ENCODE measurements at regions not wholly inside any gene's neighbourhood (a gene's known extent, or its start where the extent isn't known, plus 50 kb on each side); places are given as distances from the start of the nearest gene placed in this dataset.
A peak's percentile ranks its signal among the peaks of the same experiment; 100 is the strongest.

DNA sequence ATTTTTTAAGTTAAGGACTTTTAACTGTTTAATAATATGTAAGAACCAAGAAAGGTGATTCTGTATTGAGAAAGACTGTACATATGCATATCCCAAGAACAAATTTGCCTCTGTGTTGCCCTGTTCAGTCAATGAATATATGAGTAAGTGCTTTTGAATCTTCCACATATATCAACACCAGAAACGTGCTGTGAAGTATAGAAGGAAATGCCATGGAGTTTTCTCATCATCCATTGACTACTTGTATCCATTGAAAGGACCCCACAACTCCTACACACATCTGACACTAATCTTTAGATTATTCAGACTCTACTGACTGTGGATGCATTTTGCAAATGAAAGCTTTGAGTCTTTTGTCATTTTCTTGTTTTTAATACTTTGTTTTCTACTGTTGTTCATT lies 366.9 kb downstream of the S1PR1 start:
- H3K4me1 ChIP-seq (ENCODE audit: control insufficient read depth, insufficient read depth, low read length) = peaks cover 3% of the 10 kb centered on the region

DNA sequence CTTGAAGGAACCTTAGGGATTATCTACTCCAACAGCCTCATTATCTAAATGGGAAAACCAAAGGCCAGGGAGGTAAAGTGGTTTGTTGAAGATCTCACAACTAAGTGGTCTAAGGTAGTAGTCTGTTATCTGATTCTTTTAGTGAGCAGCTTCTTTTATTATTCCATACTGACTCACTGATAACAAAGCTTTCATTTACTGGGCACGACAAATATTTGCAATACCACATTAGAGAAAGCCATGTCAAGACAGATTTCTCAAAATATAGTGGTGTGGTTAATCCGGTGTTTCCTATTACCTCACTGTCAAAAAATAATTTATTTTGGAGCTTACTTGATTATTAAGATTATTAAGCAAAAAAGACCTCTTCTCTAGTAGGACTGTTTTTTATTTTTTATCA lies 369.1 kb downstream of the S1PR1 start:
- Histone ChIP-seq H3K4me1 (ENCODE audit: control insufficient read depth, insufficient read depth, low read length) (peaks cover 3% of the 10 kb centered on the region), H3K36me3 (ENCODE audit: control insufficient read depth, insufficient read depth, low read length) (no peaks in the 10 kb centered on the region), H3K9ac (ENCODE audit: low read depth, low read length) (no peak overlapping the region), H3K27me3 (ENCODE audit: control insufficient read depth, insufficient read depth, low read length) (no peaks in the 10 kb centered on the region), H3K9me3 (ENCODE audit: control insufficient read depth, insufficient read depth, low read length) (no peaks in the 10 kb centered on the region), H3K4me3 (ENCODE audit: low read depth, low read length) (no peak overlapping the region)

More for the DNA sequence above, 366.9 kb downstream of the S1PR1 start:
- H3K4me3 ChIP-seq (ENCODE audit: low read depth, low read length) = no peak overlapping the region
- H3K9ac ChIP-seq (ENCODE audit: low read depth, low read length) = no peak overlapping the region
- no peaks in the 10 kb centered on the region for H3K27me3 ChIP-seq (ENCODE audit: control insufficient read depth, insufficient read depth, low read length)
- no peaks in the 10 kb centered on the region for H3K36me3 ChIP-seq (ENCODE audit: control insufficient read depth, insufficient read depth, low read length)
- no peaks in the 10 kb centered on the region for H3K9me3 ChIP-seq (ENCODE audit: control insufficient read depth, insufficient read depth, low read length)

DNA sequence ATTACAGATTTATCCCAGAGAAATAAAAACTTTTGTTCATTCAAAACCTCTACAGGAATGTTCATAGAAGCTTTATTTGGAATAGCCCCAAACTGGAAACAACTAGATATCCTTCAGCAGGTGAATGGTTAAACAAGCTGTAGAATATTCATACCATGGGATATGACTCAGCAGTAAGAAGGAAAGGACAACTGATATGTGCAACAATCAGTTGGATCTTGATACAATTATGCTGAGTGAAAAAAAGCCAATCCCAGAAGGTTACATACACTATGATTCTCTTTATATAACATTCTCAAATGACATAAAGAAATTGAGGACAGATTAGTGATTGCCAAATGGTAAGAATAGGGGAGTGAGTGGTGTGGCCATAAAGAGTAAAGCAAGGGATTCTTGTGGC lies 376.7 kb downstream of the S1PR1 start:
- Histone ChIP-seq H3K27me3 (ENCODE audit: control insufficient read depth, insufficient read depth, low read length) (no peaks in the 10 kb centered on the region), H3K4me1 (ENCODE audit: control insufficient read depth, insufficient read depth, low read length) (peaks cover 2% of the 10 kb centered on the region), H3K9me3 (ENCODE audit: control insufficient read depth, insufficient read depth, low read length) (no peaks in the 10 kb centered on the region), H3K36me3 (ENCODE audit: control insufficient read depth, insufficient read depth, low read length) (no peaks in the 10 kb centered on the region), H3K4me3 (ENCODE audit: low read depth, low read length) (no peak overlapping the region), H3K9ac (ENCODE audit: low read depth, low read length) (no peak overlapping the region)

DNA sequence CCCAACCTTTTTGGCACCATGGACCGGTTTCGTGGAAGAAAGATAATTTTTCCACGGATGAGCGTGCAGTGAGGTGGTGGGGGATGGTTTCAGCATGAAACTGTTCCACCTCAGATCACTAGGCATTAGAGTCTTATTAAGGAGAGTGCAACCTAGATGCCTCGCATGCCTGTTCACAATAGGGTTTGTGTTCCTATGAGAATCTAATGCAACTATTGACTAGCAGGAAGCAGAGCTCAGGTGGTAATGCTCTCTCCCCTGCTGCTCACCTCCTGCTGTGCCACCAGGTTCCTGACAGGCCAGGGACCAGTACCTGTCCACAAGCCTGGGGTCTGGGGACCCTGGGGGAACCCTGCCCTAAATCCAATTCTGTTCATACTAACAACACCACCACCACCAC lies 377.8 kb downstream of the OLFM3 start:
- no peaks in the 10 kb centered on the region for H3K9me3 ChIP-seq (ENCODE audit: control insufficient read depth, insufficient read depth, low read length)
- no peak overlapping the region for H3K9ac ChIP-seq (ENCODE audit: low read depth, low read length)
- no peak overlapping the region for H3K4me3 ChIP-seq (ENCODE audit: low read depth, low read length)
- no peaks in the 10 kb centered on the region for H3K36me3 ChIP-seq (ENCODE audit: control insufficient read depth, insufficient read depth, low read length)
- H3K27me3 ChIP-seq (ENCODE audit: control insufficient read depth, insufficient read depth, low read length) = no peaks in the 10 kb centered on the region
- peaks cover 4% of the 10 kb centered on the region for H3K4me1 ChIP-seq (ENCODE audit: control insufficient read depth, insufficient read depth, low read length)

DNA sequence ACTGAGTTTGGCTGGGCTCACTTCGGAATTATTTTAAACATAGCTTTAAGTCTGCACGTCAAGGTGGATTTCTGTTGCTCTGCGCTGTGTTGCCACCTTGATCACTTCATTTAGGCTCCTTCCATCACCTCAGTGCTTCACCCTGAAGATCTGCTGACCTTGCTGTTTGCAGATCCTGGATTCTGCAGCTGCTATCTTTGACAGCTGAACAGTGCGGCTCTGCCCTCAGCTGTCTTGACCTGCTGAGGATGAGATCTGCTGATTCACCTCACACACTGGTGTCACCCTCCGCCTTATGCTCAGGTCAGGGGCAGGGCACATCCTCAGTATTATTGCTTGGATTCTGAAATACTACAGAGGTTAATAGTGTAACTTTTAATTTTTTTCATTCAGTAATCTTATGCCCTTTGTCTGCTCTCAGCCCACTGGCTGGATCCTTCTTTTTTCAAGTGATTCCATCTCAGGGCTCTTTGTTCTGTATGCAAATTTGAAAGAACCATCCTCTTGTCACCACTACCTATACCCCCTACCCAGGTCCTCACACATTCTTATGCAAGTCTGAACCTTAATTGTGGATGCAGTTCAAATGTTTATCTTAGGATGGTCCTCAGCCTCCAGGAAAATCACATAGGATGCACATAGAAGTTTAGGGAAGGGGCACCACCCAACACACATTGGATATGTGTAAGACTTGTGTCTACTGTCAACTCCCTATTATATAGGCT lies 364.0 kb downstream of the OLFM3 start:
- no peaks in the 10 kb centered on the region for H3K27me3 ChIP-seq (ENCODE audit: control insufficient read depth, insufficient read depth, low read length)
- no peaks in the 10 kb centered on the region for H3K36me3 ChIP-seq (ENCODE audit: control insufficient read depth, insufficient read depth, low read length)
- H3K9me3 ChIP-seq (ENCODE audit: control insufficient read depth, insufficient read depth, low read length) = no peaks in the 10 kb centered on the region
- no peak overlapping the region for H3K4me3 ChIP-seq (ENCODE audit: low read depth, low read length)
- H3K9ac ChIP-seq (ENCODE audit: low read depth, low read length) = no peak overlapping the region
- peaks cover 6% of the 10 kb centered on the region for H3K4me1 ChIP-seq (ENCODE audit: control insufficient read depth, insufficient read depth, low read length)

DNA sequence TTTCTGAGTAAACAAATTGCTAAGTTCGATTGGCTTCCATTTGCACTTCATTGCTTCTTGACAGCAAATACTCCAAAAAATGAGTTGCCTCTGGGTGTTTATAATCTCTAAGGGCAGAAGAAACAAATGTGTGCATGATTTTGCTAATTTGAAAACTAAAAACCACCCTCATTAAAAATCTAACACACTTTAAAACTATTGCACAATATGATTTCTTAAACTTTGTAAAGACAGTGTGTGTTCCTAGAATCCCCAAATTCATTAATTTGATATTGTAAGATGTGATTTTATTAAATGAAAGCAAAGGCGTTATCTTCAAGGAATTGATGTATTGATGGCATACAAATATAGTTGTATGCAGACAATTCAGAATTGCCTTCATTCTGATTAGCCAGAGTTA lies 350.9 kb downstream of the OLFM3 start:
- no peaks in the 10 kb centered on the region for H3K27me3 ChIP-seq (ENCODE audit: control insufficient read depth, insufficient read depth, low read length)
- no peaks in the 10 kb centered on the region for H3K4me1 ChIP-seq (ENCODE audit: control insufficient read depth, insufficient read depth, low read length)
- H3K4me3 ChIP-seq (ENCODE audit: low read depth, low read length) = no peak overlapping the region
- no peaks in the 10 kb centered on the region for H3K36me3 ChIP-seq (ENCODE audit: control insufficient read depth, insufficient read depth, low read length)
- no peak overlapping the region for H3K9ac ChIP-seq (ENCODE audit: low read depth, low read length)
- H3K9me3 ChIP-seq (ENCODE audit: control insufficient read depth, insufficient read depth, low read length) = no peaks in the 10 kb centered on the region

DNA sequence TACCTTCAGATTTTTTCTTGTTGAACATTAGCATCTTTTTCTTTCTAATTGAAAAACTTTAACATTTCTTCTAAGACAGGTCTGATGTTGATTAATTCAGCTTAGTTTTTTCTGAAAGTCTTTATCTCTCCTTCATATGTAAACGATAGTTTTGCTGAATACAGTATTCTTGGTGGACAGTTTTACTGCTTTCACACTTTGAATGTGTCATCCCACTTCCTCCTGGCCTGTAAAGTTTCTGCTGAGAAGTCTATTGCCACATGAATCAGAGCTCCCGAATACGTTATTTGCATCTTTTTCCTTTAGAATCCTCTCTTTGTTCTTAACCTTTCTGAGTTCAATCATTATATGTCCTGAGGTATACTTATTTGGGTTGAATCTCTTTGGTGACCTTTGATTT lies 344.2 kb downstream of the OLFM3 start:
- H3K36me3 ChIP-seq (ENCODE audit: control insufficient read depth, insufficient read depth, low read length) = no peaks in the 10 kb centered on the region
- no peaks in the 10 kb centered on the region for H3K27me3 ChIP-seq (ENCODE audit: control insufficient read depth, insufficient read depth, low read length)

DNA sequence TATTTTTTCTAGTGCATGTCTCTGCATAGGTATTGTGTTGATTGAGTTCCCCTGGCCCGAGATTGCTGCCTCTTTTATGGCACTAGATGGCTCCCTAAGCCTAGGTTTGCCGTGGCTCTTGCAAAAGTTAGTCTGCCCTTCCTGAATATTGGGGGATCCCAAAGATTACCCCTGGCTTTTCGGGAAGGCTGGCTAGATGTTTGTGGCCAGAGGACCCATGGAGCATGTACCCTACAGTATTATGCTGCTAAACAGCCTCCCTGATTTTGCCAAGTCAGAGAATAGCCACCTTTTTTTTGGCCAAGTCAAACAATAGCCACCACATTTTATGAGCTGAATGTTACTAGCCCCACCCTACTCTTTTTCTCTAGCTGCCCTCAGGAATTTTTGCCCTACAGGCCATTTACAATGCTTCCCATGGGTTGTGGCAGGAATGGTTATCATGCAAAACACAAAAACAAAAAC lies 343.2 kb downstream of the OLFM3 start:
- Histone ChIP-seq H3K36me3 (ENCODE audit: control insufficient read depth, insufficient read depth, low read length) (no peaks in the 10 kb centered on the region), H3K4me3 (ENCODE audit: low read depth, low read length) (peak overlapping the region; percentile 3), H3K4me1 (ENCODE audit: control insufficient read depth, insufficient read depth, low read length) (peaks cover 9% of the 10 kb centered on the region), H3K27me3 (ENCODE audit: control insufficient read depth, insufficient read depth, low read length) (no peaks in the 10 kb centered on the region), H3K9ac (ENCODE audit: low read depth, low read length) (peak overlapping the region; percentile 17), H3K9me3 (ENCODE audit: control insufficient read depth, insufficient read depth, low read length) (no peaks in the 10 kb centered on the region)

More for the DNA sequence above, 344.2 kb downstream of the OLFM3 start:
- Histone ChIP-seq H3K4me3 (ENCODE audit: low read depth, low read length) (no peak overlapping the region), H3K4me1 (ENCODE audit: control insufficient read depth, insufficient read depth, low read length) (peaks cover 9% of the 10 kb centered on the region), H3K9ac (ENCODE audit: low read depth, low read length) (no peak overlapping the region), H3K9me3 (ENCODE audit: control insufficient read depth, insufficient read depth, low read length) (no peaks in the 10 kb centered on the region)

DNA sequence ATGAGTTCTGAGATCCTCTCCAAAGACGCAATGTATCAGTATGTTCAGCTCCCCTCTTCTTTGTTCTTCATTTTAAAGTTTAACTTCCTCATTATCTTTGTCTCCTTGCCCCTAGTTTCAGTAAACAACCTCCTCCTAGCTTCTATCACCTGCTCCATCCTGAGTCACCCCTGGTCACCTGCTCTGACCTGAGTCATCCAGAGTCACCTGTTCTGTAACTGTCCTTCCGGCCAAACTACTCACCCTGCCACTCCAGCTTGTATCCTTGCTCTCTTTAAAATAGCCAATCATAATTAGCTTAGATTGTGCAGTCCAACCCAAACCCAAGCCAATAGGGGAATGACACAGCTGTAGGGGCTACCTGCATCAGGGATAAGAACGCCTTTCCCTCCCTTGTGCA lies 332.0 kb downstream of the OLFM3 start:
- no peak overlapping the region for H3K4me3 ChIP-seq (ENCODE audit: low read depth, low read length)
- peaks cover 2% of the 10 kb centered on the region for H3K9me3 ChIP-seq (ENCODE audit: control insufficient read depth, insufficient read depth, low read length)
- no peaks in the 10 kb centered on the region for H3K36me3 ChIP-seq (ENCODE audit: control insufficient read depth, insufficient read depth, low read length)
- no peaks in the 10 kb centered on the region for H3K4me1 ChIP-seq (ENCODE audit: control insufficient read depth, insufficient read depth, low read length)
- no peak overlapping the region for H3K9ac ChIP-seq (ENCODE audit: low read depth, low read length)
- H3K27me3 ChIP-seq (ENCODE audit: control insufficient read depth, insufficient read depth, low read length) = no peaks in the 10 kb centered on the region

DNA sequence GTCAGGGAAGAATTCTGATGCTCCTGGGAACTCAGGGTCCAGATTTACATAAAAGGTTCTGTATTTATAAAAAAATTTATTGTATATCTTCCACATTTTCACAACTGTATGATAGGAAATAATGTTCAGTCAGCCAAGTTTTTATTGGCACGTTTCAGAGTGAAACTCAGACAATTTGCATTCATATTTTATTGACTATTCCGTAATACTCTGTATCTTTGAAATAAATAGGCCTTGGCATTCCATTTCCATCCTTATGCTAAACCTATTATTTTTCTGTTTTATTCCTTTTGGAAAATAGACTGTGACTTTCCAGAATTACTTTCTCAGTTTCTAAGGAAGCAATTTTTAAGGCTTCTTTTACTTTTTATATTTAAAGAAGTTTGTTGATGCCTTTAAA lies 329.0 kb downstream of the OLFM3 start:
- no peaks in the 10 kb centered on the region for H3K27me3 ChIP-seq (ENCODE audit: control insufficient read depth, insufficient read depth, low read length)
- H3K9ac ChIP-seq (ENCODE audit: low read depth, low read length) = no peak overlapping the region
- no peaks in the 10 kb centered on the region for H3K36me3 ChIP-seq (ENCODE audit: control insufficient read depth, insufficient read depth, low read length)
- peaks cover 2% of the 10 kb centered on the region for H3K9me3 ChIP-seq (ENCODE audit: control insufficient read depth, insufficient read depth, low read length)
- H3K4me1 ChIP-seq (ENCODE audit: control insufficient read depth, insufficient read depth, low read length) = no peaks in the 10 kb centered on the region
- H3K4me3 ChIP-seq (ENCODE audit: low read depth, low read length) = no peak overlapping the region

DNA sequence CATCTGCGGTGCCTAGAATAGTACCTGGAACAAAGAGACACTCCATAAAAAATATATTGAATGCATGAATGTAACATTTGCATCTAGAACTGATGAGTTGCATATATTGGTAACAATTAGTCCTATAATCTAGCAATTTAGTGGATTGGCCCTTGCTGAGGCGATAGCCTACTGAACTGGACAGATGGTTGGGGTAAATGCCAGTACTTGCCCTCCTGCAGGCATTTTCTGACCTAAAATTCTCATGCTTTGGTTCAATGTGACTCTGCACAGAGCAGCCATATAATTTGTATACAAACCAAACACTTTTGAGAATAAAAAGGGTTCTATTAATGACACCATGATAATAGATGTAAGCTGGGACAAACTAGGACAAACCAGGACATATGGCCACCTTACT lies 313.6 kb downstream of the OLFM3 start:
- no peaks in the 10 kb centered on the region for H3K36me3 ChIP-seq (ENCODE audit: control insufficient read depth, insufficient read depth, low read length)

DNA sequence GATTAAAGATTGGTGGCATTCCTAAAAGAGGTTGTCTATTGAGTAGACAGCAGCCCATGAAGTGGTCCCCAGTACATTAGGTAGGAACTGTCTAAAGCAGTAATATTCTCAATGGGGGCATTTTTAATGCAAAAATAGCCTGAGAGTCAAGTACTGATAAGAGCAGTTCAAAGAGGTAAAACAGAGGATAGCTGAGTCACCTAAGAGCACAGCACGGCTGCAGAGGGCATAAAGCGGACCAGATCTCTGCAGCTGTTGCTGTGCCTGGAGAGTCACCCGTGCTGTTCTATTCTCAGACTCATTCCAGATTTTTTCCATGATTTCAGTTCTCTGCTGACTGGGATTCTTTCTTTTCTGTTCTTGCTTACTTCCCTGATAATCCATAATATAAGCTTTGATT lies 313.2 kb downstream of the OLFM3 start:
- Histone ChIP-seq H3K36me3 (ENCODE audit: control insufficient read depth, insufficient read depth, low read length) (no peaks in the 10 kb centered on the region), H3K9ac (ENCODE audit: low read depth, low read length) (no peak overlapping the region), H3K27me3 (ENCODE audit: control insufficient read depth, insufficient read depth, low read length) (no peaks in the 10 kb centered on the region), H3K4me3 (ENCODE audit: low read depth, low read length) (no peak overlapping the region), H3K9me3 (ENCODE audit: control insufficient read depth, insufficient read depth, low read length) (no peaks in the 10 kb centered on the region), H3K4me1 (ENCODE audit: control insufficient read depth, insufficient read depth, low read length) (no peaks in the 10 kb centered on the region)

More for the DNA sequence above, 313.6 kb downstream of the OLFM3 start:
- no peaks in the 10 kb centered on the region for H3K27me3 ChIP-seq (ENCODE audit: control insufficient read depth, insufficient read depth, low read length)
- H3K4me3 ChIP-seq (ENCODE audit: low read depth, low read length) = no peak overlapping the region
- H3K9me3 ChIP-seq (ENCODE audit: control insufficient read depth, insufficient read depth, low read length) = no peaks in the 10 kb centered on the region
- no peaks in the 10 kb centered on the region for H3K4me1 ChIP-seq (ENCODE audit: control insufficient read depth, insufficient read depth, low read length)
- no peak overlapping the region for H3K9ac ChIP-seq (ENCODE audit: low read depth, low read length)
